HepG2 (cell line): ENCODE measurements at regions not wholly inside any gene's neighbourhood (a gene's known extent, or its start where the extent isn't known, plus 50 kb on each side); places are given as distances from the start of the nearest gene placed in this dataset.

Source experiments
- ATAC-seq: fragments of 200-7000 bp; cut with Tn5 transposase; 3 replicates; pipeline ENCODE4 v1.9.1; 2020; ENCODE audit warnings: mild to moderate bottlenecking, moderate library complexity
- BruUV-seq: library from RNA; stranded (reverse); fragments of 400-500 nt; replicated peaks from 2 replicates; lab custom pipeline; 2021; lab: Mats Ljungman, UMichigan
- CTCF ChIA-PET: fragments of 300-600 bp; formaldehyde crosslinking; extraction: SDS; loops from one replicate; lab custom pipeline; 2021; ENCODE audit warnings: low total read pairs, inconsistent platforms, low intra/inter-chr PET ratio; lab: Yijun Ruan, JAX
- POLR2A ChIA-PET: fragments of 350-600 bp; sonication (Branson Sonifier 250); formaldehyde crosslinking; loops from one replicate; lab custom pipeline; 2020; ENCODE audit warnings: antibody characterized with exemption, inconsistent platforms; lab: Yijun Ruan, JAX
- DNase-seq: peaks from one replicate; pipeline ENCODE4 v3.0.0-alpha.2; 2015; ENCODE audit warnings: low spot score
- FAIRE-seq: peaks from 3 replicates; lab custom pipeline; 2011; peaks lifted over from hg19 to GRCh38; lab: Jason Lieb, UNC
- H2AFZ ChIP-seq: one replicate; pipeline ENCODE4 v1.6.1; 2011; ENCODE audit warnings: low read length, inconsistent platforms
- H3K27ac ChIP-seq: fragments of 300-600 bp; 3 replicates; pipeline ENCODE4 v1.8.0; 2011; ENCODE audit warnings: mixed run types, mild to moderate bottlenecking, mixed read lengths, low read length, inconsistent platforms; ENCODE audit not compliant: insufficient read depth; ENCODE audit errors: extremely low read length
- H3K27me3 ChIP-seq, 2 experiments: fragments of 200-600 bp in 1 of 2; 2 replicates in 1 of 2; 3 replicates in 1 of 2; pipeline versions ENCODE4 v1.6.0 to v1.8.0; 2011; ENCODE audit warnings: low read length in 2 of 2, mild to moderate bottlenecking in 2 of 2, moderate library complexity in 2 of 2, inconsistent platforms in 1 of 2; ENCODE audit not compliant: insufficient read depth in 2 of 2, control insufficient read depth in 1 of 2
- H3K36me3 ChIP-seq, 2 experiments: fragments of 200-600 bp in 1 of 2; replicated peaks in 1 of 2; 2 replicates in 1 of 2; 3 replicates in 1 of 2; pipeline versions ENCODE4 v1.5.1 to v1.8.0; 2011; ENCODE audit warnings: low read length in 2 of 2, inconsistent platforms in 1 of 2; ENCODE audit not compliant: insufficient read depth in 2 of 2, control insufficient read depth in 1 of 2
- H3K4me1 ChIP-seq: 2 replicates; pipeline ENCODE4 v1.5.1; 2012; ENCODE audit warnings: low read length, inconsistent platforms; ENCODE audit not compliant: insufficient read depth
- H3K4me2 ChIP-seq: 2 replicates; pipeline ENCODE4 v1.6.0; 2011; ENCODE audit warnings: low read depth, low read length, inconsistent platforms
- H3K4me3 ChIP-seq, 3 experiments: fragments of 200-600 bp in 1 of 3; sonication (generic), shearing (Covaris generic) in 1 of 3; replicated peaks in 1 of 3; 2 replicates each; pipeline ENCODE4 v1.5.1; 2011 to 2016; ENCODE audit warnings: low read length in 3 of 3, inconsistent platforms in 2 of 3, low read depth in 2 of 3, mild to moderate bottlenecking in 2 of 3, control low read depth in 1 of 3, mixed read lengths in 1 of 3; ENCODE audit not compliant: insufficient read depth in 1 of 3
- H3K79me2 ChIP-seq: one replicate; pipeline ENCODE4 v1.6.1; 2011; ENCODE audit warnings: low read length, inconsistent platforms; ENCODE audit not compliant: insufficient read depth
- H3K9ac ChIP-seq: 2 replicates; pipeline ENCODE4 v1.6.0; 2011; ENCODE audit warnings: mild to moderate bottlenecking, low read depth, low read length, inconsistent platforms; ENCODE audit not compliant: insufficient read depth
- H3K9me3 ChIP-seq: 2 replicates; pipeline ENCODE4 v1.5.1; 2012; ENCODE audit warnings: mild to moderate bottlenecking, low read length
- H4K20me1 ChIP-seq: 2 replicates; pipeline ENCODE4 v1.6.0; 2011; ENCODE audit warnings: inconsistent platforms, mild to moderate bottlenecking, low read length, moderate library complexity; ENCODE audit not compliant: insufficient read depth
- ARNT2 ChIP-seq: sonication (generic); formaldehyde crosslinking; IDR thresholded peaks from 2 replicates; pipeline ENCODE4 v1.8.0; 2022; ENCODE audit warnings: mild to moderate bottlenecking, low read depth, missing genetic modification reagents, moderate library complexity
- DPF2 ChIP-seq: sonication (generic); formaldehyde crosslinking; IDR thresholded peaks from 2 replicates; pipeline ENCODE4 v1.4.0; 2020; ENCODE audit warnings: mild to moderate bottlenecking, low read depth, missing genetic modification reagents, borderline replicate concordance
- ELF4 ChIP-seq: sonication (generic); formaldehyde crosslinking; IDR thresholded peaks from 2 replicates; pipeline ENCODE4 v1.5.0; 2020; ENCODE audit warnings: missing genetic modification reagents, mild to moderate bottlenecking, moderate library complexity, borderline replicate concordance
- FIP1L1 ChIP-seq: fragments of 200-400 bp; formaldehyde crosslinking; IDR thresholded peaks from 2 replicates; pipeline ENCODE4 v1.6.1; 2018; ENCODE audit warnings: low read depth, mild to moderate bottlenecking, low read length, moderate library complexity, borderline replicate concordance; ENCODE audit not compliant: insufficient read depth
- HNRNPL ChIP-seq: fragments of 200-400 bp; formaldehyde crosslinking; IDR thresholded peaks from 2 replicates; pipeline ENCODE4 v1.6.1; 2017; ENCODE audit warnings: mild to moderate bottlenecking, low read depth, low read length
- HOXA9 ChIP-seq: sonication (generic); formaldehyde crosslinking; IDR thresholded peaks from 2 replicates; pipeline ENCODE4 v1.8.1; 2022; ENCODE audit warnings: missing genetic modification reagents, mild to moderate bottlenecking, moderate library complexity, borderline replicate concordance
- NBN ChIP-seq: fragments of 450-650 bp; conservative IDR thresholded peaks from 2 replicates; pipeline ENCODE4 v1.6.1; 2017
- NFATC3 ChIP-seq: sonication (generic); formaldehyde crosslinking; IDR thresholded peaks from 2 replicates; pipeline ENCODE4 v1.5.1; 2020; ENCODE audit warnings: mild to moderate bottlenecking, missing genetic modification reagents
- NFKBIZ ChIP-seq: IDR thresholded peaks from 2 replicates; pipeline ENCODE4 v1.6.1; 2018; ENCODE audit warnings: missing genetic modification reagents, missing compliant biosample characterization
- SRSF9 ChIP-seq: fragments of 200-400 bp; formaldehyde crosslinking; IDR thresholded peaks from 2 replicates; pipeline ENCODE4 v1.6.1; 2018; ENCODE audit warnings: borderline replicate concordance, mild to moderate bottlenecking, low read depth, low read length; ENCODE audit not compliant: insufficient read depth, poor library complexity, severe bottlenecking
- TMF1 ChIP-seq: sonication (generic); formaldehyde crosslinking; IDR thresholded peaks from 2 replicates; pipeline ENCODE4 v1.8.1; 2022; ENCODE audit warnings: low read depth, missing genetic modification reagents
- TRIM24 ChIP-seq: sonication (generic); formaldehyde crosslinking; IDR thresholded peaks from 2 replicates; pipeline ENCODE4 v1.8.0; 2022; ENCODE audit warnings: mild to moderate bottlenecking, missing genetic modification reagents
- ZBTB42 ChIP-seq: sonication (generic); formaldehyde crosslinking; IDR thresholded peaks from 2 replicates; pipeline ENCODE4 v1.5.0; 2020; ENCODE audit warnings: mild to moderate bottlenecking, missing genetic modification reagents
- ZFP41 ChIP-seq: sonication (generic); formaldehyde crosslinking; IDR thresholded peaks from 2 replicates; pipeline ENCODE4 v1.4.0; 2020; ENCODE audit warnings: mild to moderate bottlenecking, missing genetic modification reagents, borderline replicate concordance
- ZNF672 ChIP-seq: sonication (generic); formaldehyde crosslinking; IDR thresholded peaks from 2 replicates; pipeline ENCODE4 v1.8.1; 2022; ENCODE audit warnings: missing genetic modification reagents
- WGBS: methylation state at CpG from one replicate; pipeline ENCODE4 v1.1.6; 2017; ENCODE audit warnings: low lambda C conversion rate; 5-methylcytosine and 5-hydroxymethylcytosine counted together
- in situ Hi-C: cut with HindIII; loops from 2 replicates; pipeline ENCODE4 v1.10.0; 2017; ENCODE audit warnings: low pct_unique_long_range_greater_than_20kb; ENCODE audit not compliant: extremely low pct_ligation_motif_present
- intact Hi-C: fragments of 100-400 bp; cut with micrococcal nuclease; formaldehyde crosslinking; loops from one replicate; pipeline ENCODE4 v1.10.0; 2022; ENCODE audit not compliant: unreplicated experiment
- TF ChIP-seq, protein P1 (sequence below): sonication (generic); formaldehyde crosslinking; IDR thresholded peaks from 2 replicates; pipeline ENCODE4 v1.4.0; 2020; ENCODE audit warnings: missing genetic modification reagents
- TF ChIP-seq, protein P2 (sequence below): sonication (generic); formaldehyde crosslinking; IDR thresholded peaks from 2 replicates; pipeline ENCODE4 v1.5.0; 2020; ENCODE audit warnings: missing genetic modification reagents, mild to moderate bottlenecking, borderline replicate concordance
- TF ChIP-seq, protein P3 (sequence below): sonication (generic); formaldehyde crosslinking; IDR thresholded peaks from 2 replicates; pipeline ENCODE4 v1.5.0; 2020; ENCODE audit warnings: missing genetic modification reagents

DNA sequence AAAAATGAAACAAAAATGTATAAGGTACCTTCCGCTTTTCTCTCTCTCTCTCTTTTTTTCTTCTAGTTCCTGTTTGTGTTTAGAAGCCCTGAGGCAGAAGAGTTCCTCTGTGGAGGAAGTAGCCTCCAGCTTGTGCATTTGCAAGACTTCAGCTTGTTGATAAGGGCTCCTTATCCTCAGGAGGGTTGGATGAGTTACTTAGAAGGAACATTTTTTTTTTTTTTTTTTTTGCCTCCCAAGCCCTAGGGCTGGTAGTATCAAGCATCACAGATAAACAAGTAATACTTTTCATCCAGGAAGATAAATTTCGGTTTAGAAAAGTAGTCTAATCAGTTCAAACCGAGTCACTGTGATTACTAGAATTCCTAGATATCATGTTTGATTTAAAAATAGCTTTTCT is 91.0 kb upstream of the CBLB start:
- Histone ChIP-seq H3K27me3 (no peaks in the 10 kb centered on the region), H3K9me3 (no peaks in the 10 kb centered on the region), H3K9ac (no peak overlapping the region), H3K4me2 (no peak overlapping the region), H4K20me1 (no peaks in the 10 kb centered on the region), H3K4me3 (no peak overlapping the region), H3K36me3 (no peaks in the 10 kb centered on the region), H3K79me2 (no peaks in the 10 kb centered on the region), H2AFZ (no peak overlapping the region)
- in situ Hi-C loops, result no loop called here
- WGBS, result 33% methylated on average over 3 of the region's 3 CpGs
- POLR2A ChIA-PET, result no interaction called here
- DNase-seq, result no peak
- TF ChIP-seq NFKBIZ (CRISPR knock-in tag) (no peak), HOXA9 (CRISPR knock-in tag) (no peak), ELF4 (CRISPR knock-in tag) (no peak), DPF2 (no peak), SRSF9 (no peak), ARNT2 (no peak), ZBTB42 (CRISPR knock-in tag) (no peak), HNRNPL (no peak), NBN (no peak), TMF1 (CRISPR knock-in tag) (no peak), ZFP41 (CRISPR knock-in tag) (no peak), TRIM24 (CRISPR knock-in tag) (no peak), FIP1L1 (no peak), NFATC3 (CRISPR knock-in tag) (no peak), ZNF672 (CRISPR knock-in tag) (no peak)
- TF ChIP-seq, protein P1, sequence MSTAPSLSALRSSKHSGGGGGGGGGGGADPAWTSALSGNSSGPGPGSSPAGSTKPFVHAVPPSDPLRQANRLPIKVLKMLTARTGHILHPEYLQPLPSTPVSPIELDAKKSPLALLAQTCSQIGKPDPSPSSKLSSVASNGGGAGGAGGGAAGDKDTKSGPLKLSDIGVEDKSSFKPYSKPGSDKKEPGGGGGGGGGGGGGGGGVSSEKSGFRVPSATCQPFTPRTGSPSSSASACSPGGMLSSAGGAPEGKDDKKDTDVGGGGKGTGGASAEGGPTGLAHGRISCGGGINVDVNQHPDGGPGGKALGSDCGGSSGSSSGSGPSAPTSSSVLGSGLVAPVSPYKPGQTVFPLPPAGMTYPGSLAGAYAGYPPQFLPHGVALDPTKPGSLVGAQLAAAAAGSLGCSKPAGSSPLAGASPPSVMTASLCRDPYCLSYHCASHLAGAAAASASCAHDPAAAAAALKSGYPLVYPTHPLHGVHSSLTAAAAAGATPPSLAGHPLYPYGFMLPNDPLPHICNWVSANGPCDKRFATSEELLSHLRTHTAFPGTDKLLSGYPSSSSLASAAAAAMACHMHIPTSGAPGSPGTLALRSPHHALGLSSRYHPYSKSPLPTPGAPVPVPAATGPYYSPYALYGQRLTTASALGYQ (CRISPR knock-in tag), result no peak
- TF ChIP-seq, protein P2, sequence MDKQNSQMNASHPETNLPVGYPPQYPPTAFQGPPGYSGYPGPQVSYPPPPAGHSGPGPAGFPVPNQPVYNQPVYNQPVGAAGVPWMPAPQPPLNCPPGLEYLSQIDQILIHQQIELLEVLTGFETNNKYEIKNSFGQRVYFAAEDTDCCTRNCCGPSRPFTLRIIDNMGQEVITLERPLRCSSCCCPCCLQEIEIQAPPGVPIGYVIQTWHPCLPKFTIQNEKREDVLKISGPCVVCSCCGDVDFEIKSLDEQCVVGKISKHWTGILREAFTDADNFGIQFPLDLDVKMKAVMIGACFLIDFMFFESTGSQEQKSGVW (CRISPR knock-in tag), result no peak
- TF ChIP-seq, protein P3, sequence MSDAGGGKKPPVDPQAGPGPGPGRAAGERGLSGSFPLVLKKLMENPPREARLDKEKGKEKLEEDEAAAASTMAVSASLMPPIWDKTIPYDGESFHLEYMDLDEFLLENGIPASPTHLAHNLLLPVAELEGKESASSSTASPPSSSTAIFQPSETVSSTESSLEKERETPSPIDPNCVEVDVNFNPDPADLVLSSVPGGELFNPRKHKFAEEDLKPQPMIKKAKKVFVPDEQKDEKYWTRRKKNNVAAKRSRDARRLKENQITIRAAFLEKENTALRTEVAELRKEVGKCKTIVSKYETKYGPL (CRISPR knock-in tag), result no peak
- TF ChIP-seq, all 625 proteins: peak for 0
- BruUV-seq, result no TSS peak
- Histone ChIP-seq H3K27ac (no peak overlapping the region), H3K4me1 (peaks cover 19% of the 10 kb centered on the region)
- intact Hi-C loops, result loop anchor here (1.0 kb wide), 1 partner anchor 26 kb away; no protein-coding TSS in a partner anchor
- ATAC-seq (no peak), FAIRE-seq (no peak)
- CTCF ChIA-PET, result no interaction called here
